Esophagus squamous epithelium (tissue), 4 donors: ENCODE measurements at regions not wholly inside any gene's neighbourhood (a gene's known extent, or its start where the extent isn't known, plus 50 kb on each side); places are given as distances from the start of the nearest gene placed in this dataset.

Experiments used
- POLR2A ChIP-seq, 4 donors: fragments of 450-650 bp; IDR thresholded peaks; one replicate each; pipeline ENCODE4 v1.6.1; 2017; ENCODE audit warnings: antibody characterized with exemption in 4 of 4, mild to moderate bottlenecking in 4 of 4, moderate library complexity in 3 of 4
- TF ChIP-seq, protein P1 (sequence below), 6 experiments: fragments of 450-650 bp in 4 of 6; fragments of 200-600 bp in 2 of 6; sonication (generic) in 2 of 6; IDR thresholded peaks; one replicate each; pipeline ENCODE4 v1.5.1; 2016 to 2019; ENCODE audit warnings: antibody characterized with exemption in 6 of 6, mild to moderate bottlenecking in 4 of 6, moderate library complexity in 4 of 6

DNA sequence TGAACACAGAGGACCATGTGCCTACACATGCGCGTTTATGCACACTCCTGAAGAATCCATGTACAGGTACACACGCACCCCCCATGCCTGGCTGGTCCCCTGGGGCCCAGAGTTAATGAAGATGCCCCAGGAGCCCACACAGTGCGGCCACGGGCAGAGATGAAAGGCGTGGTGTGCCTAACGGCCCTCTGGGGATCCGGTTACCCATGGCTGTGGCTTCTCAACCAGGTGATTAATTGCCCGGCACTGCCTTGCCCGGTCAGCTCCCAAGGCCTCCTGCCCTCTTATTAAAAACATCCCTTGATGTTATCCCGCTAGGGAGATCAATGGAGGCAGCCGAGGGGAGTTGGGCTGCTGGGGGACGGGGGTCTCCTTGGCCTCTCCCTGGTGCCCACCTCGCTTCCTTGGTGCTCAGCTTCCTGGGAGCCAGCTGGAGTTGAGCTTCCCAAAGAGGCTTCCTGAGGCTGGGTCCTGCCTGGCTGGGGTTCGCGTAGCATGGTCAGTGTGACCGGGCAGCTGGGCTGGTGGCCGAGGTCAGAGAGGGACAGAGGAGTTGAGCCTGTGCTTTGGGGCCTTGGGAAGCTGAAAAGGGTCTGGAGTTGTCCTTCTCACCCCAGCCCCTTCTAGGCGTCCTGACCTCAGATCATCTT, 75.0 kb upstream of the WNT4 start:
- TF ChIP-seq POLR2A (IDR thresholded peaks at IDR 0.05): no peak
- TF ChIP-seq, protein P1, sequence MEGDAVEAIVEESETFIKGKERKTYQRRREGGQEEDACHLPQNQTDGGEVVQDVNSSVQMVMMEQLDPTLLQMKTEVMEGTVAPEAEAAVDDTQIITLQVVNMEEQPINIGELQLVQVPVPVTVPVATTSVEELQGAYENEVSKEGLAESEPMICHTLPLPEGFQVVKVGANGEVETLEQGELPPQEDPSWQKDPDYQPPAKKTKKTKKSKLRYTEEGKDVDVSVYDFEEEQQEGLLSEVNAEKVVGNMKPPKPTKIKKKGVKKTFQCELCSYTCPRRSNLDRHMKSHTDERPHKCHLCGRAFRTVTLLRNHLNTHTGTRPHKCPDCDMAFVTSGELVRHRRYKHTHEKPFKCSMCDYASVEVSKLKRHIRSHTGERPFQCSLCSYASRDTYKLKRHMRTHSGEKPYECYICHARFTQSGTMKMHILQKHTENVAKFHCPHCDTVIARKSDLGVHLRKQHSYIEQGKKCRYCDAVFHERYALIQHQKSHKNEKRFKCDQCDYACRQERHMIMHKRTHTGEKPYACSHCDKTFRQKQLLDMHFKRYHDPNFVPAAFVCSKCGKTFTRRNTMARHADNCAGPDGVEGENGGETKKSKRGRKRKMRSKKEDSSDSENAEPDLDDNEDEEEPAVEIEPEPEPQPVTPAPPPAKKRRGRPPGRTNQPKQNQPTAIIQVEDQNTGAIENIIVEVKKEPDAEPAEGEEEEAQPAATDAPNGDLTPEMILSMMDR (IDR thresholded peaks at IDR 0.05): no peak
